ENCODE measurements at regions not wholly inside any gene's neighbourhood (a gene's known extent, or its start where the extent isn't known, plus 50 kb on each side); places are given as distances from the start of the nearest gene placed in this dataset.

GRCh38 chr4:165612936-165613335, 234.1 kb downstream of the CPE start:
- no peak for DNase-seq

- DNase-seq, result no peak
These were observed 234.8 kb downstream of the CPE start for GRCh38 chr4:165613581-165613980.

- no peak for DNase-seq
These were observed 242.1 kb downstream of the CPE start for GRCh38 chr4:165620913-165621312.

DNA sequence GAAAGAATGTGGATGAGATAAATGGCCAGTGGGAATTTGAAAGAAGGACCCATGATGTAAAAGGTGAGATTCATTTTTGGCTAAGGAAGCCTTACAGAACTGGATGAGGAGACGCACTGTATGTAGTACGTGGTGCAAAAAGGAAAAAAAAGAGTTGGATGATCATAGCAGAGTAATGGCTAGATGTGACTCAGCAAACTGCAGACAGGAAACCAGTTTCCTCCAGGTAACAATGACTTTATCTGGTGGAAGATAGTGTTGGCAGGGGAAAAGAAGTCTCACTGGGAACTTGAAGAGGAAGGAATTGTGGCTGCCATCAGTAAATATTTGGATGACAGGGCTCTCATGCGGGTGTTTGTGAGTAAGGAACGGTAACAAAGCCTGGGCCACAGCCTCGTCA, 243.2 kb downstream of the CPE start:
- no peak for DNase-seq

GRCh38 chr4:165625281-165625680, 246.5 kb downstream of the CPE start:
- no peak for DNase-seq

DNA sequence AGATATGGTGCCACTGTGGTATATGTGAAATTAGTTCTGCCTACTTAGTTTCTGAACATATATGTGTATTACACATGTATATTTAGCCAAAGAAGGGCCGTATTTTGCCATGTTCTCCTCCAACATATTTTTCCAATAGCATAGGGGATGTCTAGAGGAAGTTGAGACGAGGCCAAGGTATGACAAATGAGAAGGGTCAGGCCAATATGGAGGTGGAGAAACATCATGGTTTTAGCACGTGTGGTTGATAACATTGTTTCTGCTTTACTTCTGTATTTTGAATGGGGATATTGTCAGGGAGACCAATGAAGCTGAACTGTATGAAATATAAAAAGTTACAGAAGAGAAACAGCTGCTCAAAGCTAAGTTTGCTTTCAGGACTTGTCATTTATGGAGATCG, 246.7 kb upstream of the TLL1 start:
- DNase-seq, result no peak

- no peak for DNase-seq
These were observed 245.9 kb upstream of the TLL1 start for GRCh38 chr4:165627128-165627527.

- DNase-seq, result no peak
These were observed 245.5 kb upstream of the TLL1 start for GRCh38 chr4:165627548-165627947.

DNA sequence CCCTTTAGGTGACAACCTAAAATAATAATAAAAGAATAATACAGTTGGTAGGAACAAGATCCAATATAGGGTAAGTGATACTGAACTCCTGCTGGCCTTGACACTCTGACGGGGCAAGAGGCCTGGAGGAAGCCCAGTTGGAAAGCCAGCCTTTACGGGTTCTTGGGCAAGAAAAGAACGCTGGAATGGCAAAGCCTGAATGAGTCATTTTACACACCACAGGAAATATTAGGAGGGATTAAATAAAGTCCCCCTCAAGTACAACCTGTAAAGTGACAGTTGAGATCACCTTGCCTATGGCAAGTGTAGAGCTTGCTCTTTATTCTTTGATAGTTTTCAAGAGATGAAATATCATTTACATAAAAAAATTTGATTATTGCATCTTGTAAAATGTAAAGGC, 244.5 kb upstream of the TLL1 start:
- DNase-seq, result no peak

- DNase-seq, result no peak
These were observed 242.4 kb upstream of the TLL1 start for GRCh38 chr4:165630671-165631070.

- DNase-seq, result no peak
These were observed 241.7 kb upstream of the TLL1 start for GRCh38 chr4:165631208-165631894.

- no peak for DNase-seq
These were observed 241.1 kb upstream of the TLL1 start for GRCh38 chr4:165631912-165632311.

DNA sequence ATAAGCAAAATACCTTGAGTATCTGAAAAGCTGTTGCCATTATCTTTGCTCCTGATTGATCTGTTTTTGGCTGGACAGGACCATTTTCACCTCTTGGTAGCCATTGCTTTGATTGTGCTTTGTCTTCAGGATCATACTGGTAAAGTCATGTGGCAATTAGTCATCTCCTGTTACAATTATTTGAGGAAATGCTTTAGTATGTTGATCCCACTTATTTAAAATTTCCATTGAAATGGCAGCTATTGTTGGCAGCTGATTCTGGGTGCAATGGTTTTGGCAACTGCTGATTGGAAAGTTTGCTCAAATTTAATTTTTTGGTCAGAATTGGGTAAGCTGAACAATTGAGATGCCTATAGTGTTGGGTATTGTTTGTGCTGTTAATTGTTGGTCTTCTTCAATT, 238.3 kb upstream of the TLL1 start:
- DNase-seq, result no peak

DNA sequence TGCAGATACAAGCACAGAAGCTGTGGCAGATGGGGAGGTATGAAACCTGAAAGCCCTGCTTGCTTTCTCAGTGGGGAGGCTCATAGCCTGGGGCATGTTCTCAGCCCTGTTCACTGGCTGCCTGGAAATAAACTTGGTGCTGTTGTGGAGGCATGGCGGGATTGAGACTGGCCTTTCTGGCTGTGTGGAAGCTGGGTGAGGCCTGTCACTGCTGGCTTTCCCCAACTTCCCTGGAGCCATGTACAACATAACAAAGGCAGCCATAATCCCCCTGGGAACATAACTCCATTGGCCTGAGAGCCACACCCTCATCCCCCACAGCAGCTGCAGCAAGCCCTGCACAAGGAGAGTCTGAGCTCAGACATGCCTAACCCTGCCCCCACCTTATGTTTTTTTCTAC, 237.7 kb upstream of the TLL1 start:
- no peak for DNase-seq

- no peak for DNase-seq
These were observed 237.1 kb upstream of the TLL1 start for GRCh38 chr4:165635951-165636350.

DNA sequence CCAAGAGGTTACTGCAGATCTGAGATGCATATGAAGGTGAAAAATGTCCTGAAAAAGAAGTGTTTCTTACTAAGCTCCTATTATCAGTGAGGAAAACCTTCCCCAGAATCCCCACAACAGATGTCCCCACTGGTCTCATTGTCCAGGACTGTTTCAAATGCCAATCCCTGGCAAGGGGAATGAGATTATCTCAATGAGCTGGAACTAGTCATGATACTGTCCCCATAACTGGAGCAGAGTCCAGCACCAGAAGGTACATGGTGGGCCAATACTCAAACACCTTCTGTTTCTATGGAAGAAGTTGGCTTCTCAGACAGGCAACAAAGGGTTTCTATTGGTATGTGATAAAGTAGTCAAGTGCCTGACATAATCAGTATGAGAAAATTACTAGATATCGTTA, 221.1 kb upstream of the TLL1 start:
- no peak for DNase-seq

DNA sequence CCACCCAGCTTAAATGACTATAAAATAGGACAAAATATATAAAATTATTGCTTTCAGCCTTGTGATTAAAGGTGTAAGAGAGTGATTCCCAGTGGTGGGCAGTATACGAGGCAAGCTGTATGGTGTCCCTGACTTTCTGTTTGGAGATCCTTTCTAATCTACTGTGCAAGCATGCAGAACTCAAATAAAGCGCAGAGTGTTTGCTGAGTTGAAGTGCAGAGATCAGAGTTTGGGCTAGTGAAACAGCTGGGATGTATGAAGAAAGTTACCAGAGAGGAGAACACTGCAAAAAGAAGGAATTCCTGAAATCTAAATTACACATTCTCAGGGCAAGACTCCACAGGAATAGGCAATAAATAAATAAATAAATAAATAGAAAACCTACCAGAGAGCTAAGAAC, 218.5 kb upstream of the TLL1 start:
- DNase-seq, result no peak

GRCh38 chr4:165656399-165656798, 216.6 kb upstream of the TLL1 start:
- no peak for DNase-seq

GRCh38 chr4:165656829-165657490, 216.1 kb upstream of the TLL1 start:
- DNase-seq, result no peak

GRCh38 chr4:165662341-165662740, 210.7 kb upstream of the TLL1 start:
- no peak for DNase-seq

- no peak for DNase-seq
These were observed 209.6 kb upstream of the TLL1 start for GRCh38 chr4:165663411-165663810.

- no peak for DNase-seq
These were observed 206.2 kb upstream of the TLL1 start for GRCh38 chr4:165666836-165667235.

GRCh38 chr4:165667969-165668368, 205.1 kb upstream of the TLL1 start:
- no peak for DNase-seq

GRCh38 chr4:165668694-165669093, 204.3 kb upstream of the TLL1 start:
- DNase-seq, result no peak

GRCh38 chr4:165677081-165677480, 196.0 kb upstream of the TLL1 start:
- no peak for DNase-seq

Measured in right forelimb (tissue), 1 donor.